ENCODE measurements at regions not wholly inside any gene's neighbourhood (a gene's known extent, or its start where the extent isn't known, plus 50 kb on each side); places are given as distances from the start of the nearest gene placed in this dataset.

DNA sequence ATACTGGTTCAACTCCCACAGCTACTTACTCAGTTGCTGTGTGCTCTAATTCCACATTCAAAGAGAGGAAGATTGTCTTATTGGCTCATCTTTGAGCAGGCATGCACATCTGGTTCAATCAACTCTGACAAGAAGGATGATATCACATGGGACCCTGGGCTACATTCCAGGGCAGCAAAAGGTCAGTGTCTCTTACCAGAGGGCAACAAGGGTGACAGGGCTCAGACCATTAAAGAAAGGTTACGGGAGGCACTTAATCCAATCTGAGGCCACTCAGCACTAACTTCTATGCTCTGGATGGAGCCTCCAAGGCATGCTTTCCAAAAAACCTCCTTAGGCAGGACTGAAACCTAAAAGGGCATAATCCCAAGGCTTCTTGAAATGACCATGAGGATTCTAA is 549.4 kb upstream of the API5 start:
- H3K36me3 ChIP-seq (ENCODE audit: insufficient read depth, low read length): no peaks in the 10 kb centered on the region
- DNase-seq (ENCODE audit: low spot score): no peak
- H4K20me1 ChIP-seq (ENCODE audit: insufficient read depth, low read length): no peaks in the 10 kb centered on the region
- intact Hi-C loops (cut with micrococcal nuclease; ENCODE audit: unreplicated experiment): no loop called here
- no TSS peak for BruUV-seq (replicated peaks)
- no peak overlapping the region for H2AFZ ChIP-seq (ENCODE audit: low read length)
- H3K9me2 ChIP-seq (ENCODE audit: insufficient read depth, low read length): no peaks in the 10 kb centered on the region
- H3K79me2 ChIP-seq (ENCODE audit: insufficient read depth, low read depth, low read length): no peaks in the 10 kb centered on the region
- no peaks in the 10 kb centered on the region for H3K4me1 ChIP-seq (ENCODE audit: insufficient read depth, low read length, poor library complexity, severe bottlenecking)
- ChIA-PET POLR2A (interaction anchor here (0.6 to 0.7 kb wide), 2 partner anchors 49 to 92 kb away, joined by 3 read pairs; no protein-coding TSS in a partner anchor), CTCF (ENCODE audit: unreplicated experiment) (no interaction called here)
- no peak overlapping the region for H3K27ac ChIP-seq (ENCODE audit: low read depth, low read length, poor library complexity, severe bottlenecking)
- TF ChIP-seq, protein P1, sequence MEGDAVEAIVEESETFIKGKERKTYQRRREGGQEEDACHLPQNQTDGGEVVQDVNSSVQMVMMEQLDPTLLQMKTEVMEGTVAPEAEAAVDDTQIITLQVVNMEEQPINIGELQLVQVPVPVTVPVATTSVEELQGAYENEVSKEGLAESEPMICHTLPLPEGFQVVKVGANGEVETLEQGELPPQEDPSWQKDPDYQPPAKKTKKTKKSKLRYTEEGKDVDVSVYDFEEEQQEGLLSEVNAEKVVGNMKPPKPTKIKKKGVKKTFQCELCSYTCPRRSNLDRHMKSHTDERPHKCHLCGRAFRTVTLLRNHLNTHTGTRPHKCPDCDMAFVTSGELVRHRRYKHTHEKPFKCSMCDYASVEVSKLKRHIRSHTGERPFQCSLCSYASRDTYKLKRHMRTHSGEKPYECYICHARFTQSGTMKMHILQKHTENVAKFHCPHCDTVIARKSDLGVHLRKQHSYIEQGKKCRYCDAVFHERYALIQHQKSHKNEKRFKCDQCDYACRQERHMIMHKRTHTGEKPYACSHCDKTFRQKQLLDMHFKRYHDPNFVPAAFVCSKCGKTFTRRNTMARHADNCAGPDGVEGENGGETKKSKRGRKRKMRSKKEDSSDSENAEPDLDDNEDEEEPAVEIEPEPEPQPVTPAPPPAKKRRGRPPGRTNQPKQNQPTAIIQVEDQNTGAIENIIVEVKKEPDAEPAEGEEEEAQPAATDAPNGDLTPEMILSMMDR (conservative IDR thresholded peaks at IDR 0.05; ENCODE audit: low read length): no peak
- TF ChIP-seq EZH2phosphoT487 (IDR thresholded peaks at IDR 0.05; ENCODE audit: borderline replicate concordance, low read depth, low read length): no peak
- H3K9me3 ChIP-seq (ENCODE audit: low read length): no peaks in the 10 kb centered on the region
- no peak overlapping the region for H3K4me3 ChIP-seq (ENCODE audit: low read depth, low read length, poor library complexity, severe bottlenecking)
- no peak overlapping the region for H3K4me2 ChIP-seq (ENCODE audit: low read length)

DNA sequence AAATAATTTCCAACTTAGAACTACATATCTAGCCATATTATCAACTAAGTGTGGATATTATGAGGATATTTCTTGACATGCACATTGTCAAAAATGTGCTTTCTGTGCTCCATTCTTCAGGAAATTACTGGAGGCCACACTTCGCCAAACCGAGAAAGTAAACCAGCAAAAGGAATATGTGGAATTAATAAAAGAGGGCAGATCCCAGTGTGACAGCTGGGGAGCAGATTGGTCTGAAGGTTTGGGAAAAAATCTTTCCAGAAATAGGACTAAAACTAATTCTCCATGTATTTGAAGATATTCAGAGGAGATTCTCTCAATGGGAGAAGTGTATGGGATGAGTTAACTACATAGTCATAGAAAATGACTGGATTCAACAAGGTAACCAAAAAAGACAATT is 546.9 kb upstream of the API5 start:
- BruUV-seq (replicated peaks): no TSS peak
- Histone ChIP-seq H3K9me3 (ENCODE audit: low read length) (no peaks in the 10 kb centered on the region), H3K4me2 (ENCODE audit: low read length) (no peak overlapping the region), H3K9me2 (ENCODE audit: insufficient read depth, low read length) (no peaks in the 10 kb centered on the region), H4K20me1 (ENCODE audit: insufficient read depth, low read length) (no peaks in the 10 kb centered on the region), H3K79me2 (ENCODE audit: insufficient read depth, low read depth, low read length) (no peaks in the 10 kb centered on the region), H3K4me1 (ENCODE audit: insufficient read depth, low read length, poor library complexity, severe bottlenecking) (no peaks in the 10 kb centered on the region), H3K36me3 (ENCODE audit: insufficient read depth, low read length) (no peaks in the 10 kb centered on the region), H3K27ac (ENCODE audit: low read depth, low read length, poor library complexity, severe bottlenecking) (no peak overlapping the region), H2AFZ (ENCODE audit: low read length) (no peak overlapping the region), H3K4me3 (ENCODE audit: low read depth, low read length, poor library complexity, severe bottlenecking) (no peak overlapping the region)
- no peak for DNase-seq (ENCODE audit: low spot score)
- ChIA-PET CTCF (ENCODE audit: unreplicated experiment) (no interaction called here), POLR2A (no interaction called here)
- intact Hi-C loops (cut with micrococcal nuclease; ENCODE audit: unreplicated experiment): no loop called here
- TF ChIP-seq EZH2phosphoT487 (IDR thresholded peaks at IDR 0.05; ENCODE audit: borderline replicate concordance, low read depth, low read length): no peak
- TF ChIP-seq, protein P1 (conservative IDR thresholded peaks at IDR 0.05; ENCODE audit: low read length): no peak

DNA sequence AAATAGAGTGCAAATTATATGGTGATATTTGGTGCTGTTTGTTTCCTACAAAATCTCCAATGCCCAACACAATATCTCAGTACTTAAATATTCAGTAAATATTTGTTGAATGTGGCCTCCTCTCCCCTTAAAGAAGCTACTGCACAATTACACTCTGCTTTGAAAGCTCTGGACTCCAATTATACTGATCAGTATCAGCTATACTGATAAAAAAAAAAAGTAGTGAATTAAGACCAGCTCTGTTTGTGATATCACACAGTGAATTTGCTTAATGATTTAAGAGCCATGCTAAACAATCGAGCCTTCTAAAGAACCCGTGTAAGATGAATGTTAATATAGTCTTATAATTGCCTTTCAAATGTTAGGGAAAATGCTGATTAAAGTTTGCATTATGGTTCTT is 543.2 kb upstream of the API5 start:
- H4K20me1 ChIP-seq (ENCODE audit: insufficient read depth, low read length): no peaks in the 10 kb centered on the region
- no peaks in the 10 kb centered on the region for H3K4me1 ChIP-seq (ENCODE audit: insufficient read depth, low read length, poor library complexity, severe bottlenecking)
- no peaks in the 10 kb centered on the region for H3K9me3 ChIP-seq (ENCODE audit: low read length)
- no peaks in the 10 kb centered on the region for H3K36me3 ChIP-seq (ENCODE audit: insufficient read depth, low read length)
- no peak overlapping the region for H2AFZ ChIP-seq (ENCODE audit: low read length)
- no peaks in the 10 kb centered on the region for H3K9me2 ChIP-seq (ENCODE audit: insufficient read depth, low read length)
- ChIA-PET POLR2A (no interaction called here), CTCF (ENCODE audit: unreplicated experiment) (no interaction called here)
- H3K27ac ChIP-seq (ENCODE audit: low read depth, low read length, poor library complexity, severe bottlenecking): no peak overlapping the region
- TF ChIP-seq EZH2phosphoT487 (IDR thresholded peaks at IDR 0.05; ENCODE audit: borderline replicate concordance, low read depth, low read length): no peak
- TF ChIP-seq, protein P1 (conservative IDR thresholded peaks at IDR 0.05; ENCODE audit: low read length): no peak
- no peaks in the 10 kb centered on the region for H3K79me2 ChIP-seq (ENCODE audit: insufficient read depth, low read depth, low read length)
- no peak overlapping the region for H3K4me2 ChIP-seq (ENCODE audit: low read length)
- no peak overlapping the region for H3K4me3 ChIP-seq (ENCODE audit: low read depth, low read length, poor library complexity, severe bottlenecking)
- intact Hi-C loops (cut with micrococcal nuclease; ENCODE audit: unreplicated experiment): no loop called here
- no TSS peak for BruUV-seq (replicated peaks)
- DNase-seq (ENCODE audit: low spot score): no peak

All from OCI-LY7 (cell line).